BE2C (cell line): ENCODE measurements at regions not wholly inside any gene's neighbourhood (a gene's known extent, or its start where the extent isn't known, plus 50 kb on each side); places are given as distances from the start of the nearest gene placed in this dataset.

Source experiments
- DNase-seq: peaks from one replicate; pipeline ENCODE4 v3.0.0-alpha.2; 2020
- H3K27me3 ChIP-seq: fragments of 250-450 bp; sonication (Bioruptor Pico); 2 replicates; pipeline ENCODE4 v1.5.1; 2020; ENCODE audit warnings: mild to moderate bottlenecking
- H3K36me3 ChIP-seq: fragments of 250-450 bp; sonication (Bioruptor Pico); 2 replicates; pipeline ENCODE4 v1.5.1; 2020; ENCODE audit warnings: mild to moderate bottlenecking
- H3K4me1 ChIP-seq: fragments of 250-450 bp; sonication (Bioruptor Pico); 2 replicates; pipeline ENCODE4 v1.5.1; 2020
- H3K4me3 ChIP-seq: 2 replicates; pipeline ENCODE4 v1.5.1; 2011; ENCODE audit warnings: low read depth, low read length
- H3K9me3 ChIP-seq: fragments of 250-450 bp; sonication (Bioruptor Pico); 2 replicates; pipeline ENCODE4 v1.5.1; 2020
- CTCF ChIP-seq: IDR thresholded peaks from 2 replicates; pipeline ENCODE4 v1.5.1; 2012; ENCODE audit warnings: mild to moderate bottlenecking, low read depth, low read length

GRCh38 chr15:46856839-46857502 is 860.3 kb upstream of the SEMA6D start:
- no peak for TF ChIP-seq CTCF
- Histone ChIP-seq H3K4me1 (no peaks in the 10 kb centered on the region), H3K4me3 (no peak overlapping the region), H3K9me3 (no peaks in the 10 kb centered on the region), H3K27me3 (no peaks in the 10 kb centered on the region), H3K36me3 (no peaks in the 10 kb centered on the region)
- DNase-seq, result no peak

GRCh38 chr15:46858150-46858549 is 859.2 kb upstream of the SEMA6D start:
- H3K4me3 ChIP-seq, result no peak overlapping the region
- no peak for DNase-seq
- no peak for TF ChIP-seq CTCF
- H3K36me3 ChIP-seq, result no peaks in the 10 kb centered on the region
- no peaks in the 10 kb centered on the region for H3K27me3 ChIP-seq
- H3K4me1 ChIP-seq, result no peaks in the 10 kb centered on the region
- no peaks in the 10 kb centered on the region for H3K9me3 ChIP-seq

GRCh38 chr15:46861796-46862195 is 855.5 kb upstream of the SEMA6D start:
- H3K4me1 ChIP-seq, result no peaks in the 10 kb centered on the region
- H3K27me3 ChIP-seq, result no peaks in the 10 kb centered on the region
- no peak overlapping the region for H3K4me3 ChIP-seq
- DNase-seq, result no peak
- H3K36me3 ChIP-seq, result no peaks in the 10 kb centered on the region
- no peaks in the 10 kb centered on the region for H3K9me3 ChIP-seq
- TF ChIP-seq CTCF, result no peak

- no peak for DNase-seq
- no peak for TF ChIP-seq CTCF
- Histone ChIP-seq H3K4me3 (no peak overlapping the region), H3K27me3 (no peaks in the 10 kb centered on the region), H3K4me1 (no peaks in the 10 kb centered on the region), H3K36me3 (no peaks in the 10 kb centered on the region), H3K9me3 (no peaks in the 10 kb centered on the region)
These were observed 852.1 kb upstream of the SEMA6D start for GRCh38 chr15:46865155-46865554.

GRCh38 chr15:46872286-46872980 is 844.9 kb upstream of the SEMA6D start:
- TF ChIP-seq CTCF, result no peak
- no peak overlapping the region for H3K4me3 ChIP-seq
- no peaks in the 10 kb centered on the region for H3K36me3 ChIP-seq
- H3K9me3 ChIP-seq, result no peaks in the 10 kb centered on the region
- H3K4me1 ChIP-seq, result no peaks in the 10 kb centered on the region
- no peaks in the 10 kb centered on the region for H3K27me3 ChIP-seq
- no peak for DNase-seq

GRCh38 chr15:46872981-46873330 is 844.3 kb upstream of the SEMA6D start:
- Histone ChIP-seq H3K4me3 (no peak overlapping the region), H3K4me1 (no peaks in the 10 kb centered on the region), H3K36me3 (no peaks in the 10 kb centered on the region), H3K9me3 (no peaks in the 10 kb centered on the region), H3K27me3 (no peaks in the 10 kb centered on the region)
- DNase-seq, result no peak
- TF ChIP-seq CTCF, result no peak
